ENCODE measurements at regions not wholly inside any gene's neighbourhood (a gene's known extent, or its start where the extent isn't known, plus 50 kb on each side); places are given as distances from the start of the nearest gene placed in this dataset.

- no peak for TF ChIP-seq CTCF (IDR thresholded peaks at IDR 0.05)
- no peak for TF ChIP-seq POLR2AphosphoS5 (IDR thresholded peaks at IDR 0.05)
- no peak for TF ChIP-seq POLR2A (IDR thresholded peaks at IDR 0.05; ENCODE audit: low read depth)
- TF ChIP-seq EP300 (IDR thresholded peaks at IDR 0.05): no peak
Measured at GRCh38 chr13:64962404-64962803, 2267.7 kb downstream of the PCDH9 start.

Measured in esophagus muscularis mucosa (tissue), 4 donors.